IMR-90 (cell line): ENCODE measurements at regions not wholly inside any gene's neighbourhood (a gene's known extent, or its start where the extent isn't known, plus 50 kb on each side); places are given as distances from the start of the nearest gene placed in this dataset.

Source experiments
- ATAC-seq: fragments of 200-7000 bp; cut with Tn5 transposase; 2 replicates; pipeline ENCODE4 v1.9.1; 2020; ENCODE audit warnings: low read depth, mild to moderate bottlenecking, moderate library complexity
- BruUV-seq: library from RNA; stranded (reverse); fragments of 400-500 nt; replicated peaks from 2 replicates; lab custom pipeline; 2021; lab: Mats Ljungman, UMichigan
- CTCF ChIA-PET: fragments of 300-600 bp; formaldehyde crosslinking; extraction: SDS; loops from one replicate; lab custom pipeline; 2021; ENCODE audit warnings: antibody characterized with exemption; lab: Yijun Ruan, JAX
- POLR2A ChIA-PET: fragments of 300-600 bp; sonication (Branson Sonifier 250); formaldehyde crosslinking; loops from one replicate; lab custom pipeline; 2022; ENCODE audit warnings: antibody characterized with exemption; ENCODE audit not compliant: unreplicated experiment; lab: Charles Lee
- DNase-seq: peaks from one replicate; pipeline ENCODE4 v3.0.0; 2013
- H2AFZ ChIP-seq: replicated peaks from 2 replicates; pipeline ENCODE3; 2013; ENCODE audit warnings: low read length, mild to moderate bottlenecking; ENCODE audit not compliant: poor library complexity
- H2AK5ac ChIP-seq: 2 replicates; pipeline ENCODE4 v1.6.1; 2013; ENCODE audit warnings: low read depth, low read length, inconsistent platforms
- H2AK9ac ChIP-seq: replicated peaks from 2 replicates; pipeline ENCODE3; 2013; ENCODE audit warnings: mild to moderate bottlenecking, low read depth, low read length, moderate library complexity; ENCODE audit not compliant: poor library complexity
- H2BK120ac ChIP-seq: 2 replicates; pipeline ENCODE4 v1.6.1; 2013; ENCODE audit warnings: low read depth, low read length, inconsistent platforms
- H2BK15ac ChIP-seq: 3 replicates; pipeline ENCODE4 v1.6.1; 2013; ENCODE audit warnings: low read depth, low read length, inconsistent platforms
- H2BK20ac ChIP-seq: 2 replicates; pipeline ENCODE4 v1.6.1; 2013; ENCODE audit warnings: low read depth, mild to moderate bottlenecking, inconsistent platforms, low read length, moderate library complexity
- H2BK5ac ChIP-seq: 2 replicates; pipeline ENCODE4 v1.6.1; 2013; ENCODE audit warnings: mild to moderate bottlenecking, low read depth, low read length, inconsistent platforms; ENCODE audit not compliant: poor library complexity, severe bottlenecking
- H3K14ac ChIP-seq: replicated peaks from 2 replicates; pipeline ENCODE4 v1.6.1; 2013; ENCODE audit warnings: low read depth, low read length, inconsistent platforms
- H3K18ac ChIP-seq: 2 replicates; pipeline ENCODE4 v1.6.1; 2013; ENCODE audit warnings: low read depth, low read length, control low read depth
- H3K23ac ChIP-seq: 2 replicates; pipeline ENCODE4 v1.6.1; 2013; ENCODE audit warnings: low read depth, low read length, inconsistent platforms
- H3K27ac ChIP-seq: 2 replicates; pipeline ENCODE4 v1.5.1; 2013; ENCODE audit warnings: mild to moderate bottlenecking, control low read depth, low read length; ENCODE audit not compliant: insufficient read depth
- H3K27me3 ChIP-seq: 2 replicates; pipeline ENCODE4 v1.6.1; 2013; ENCODE audit warnings: low read length; ENCODE audit not compliant: control insufficient read depth, insufficient read depth
- H3K36me3 ChIP-seq: 2 replicates; pipeline ENCODE4 v1.6.1; 2013; ENCODE audit warnings: low read length, mixed read lengths; ENCODE audit not compliant: control insufficient read depth, insufficient read depth
- H3K4ac ChIP-seq: 2 replicates; pipeline ENCODE4 v1.6.1; 2013; ENCODE audit warnings: low read depth, low read length, inconsistent platforms
- H3K4me1 ChIP-seq: 2 replicates; pipeline ENCODE4 v1.6.1; 2013; ENCODE audit warnings: low read length, mixed read lengths; ENCODE audit not compliant: control insufficient read depth, insufficient read depth
- H3K4me2 ChIP-seq: 2 replicates; pipeline ENCODE4 v1.6.1; 2013; ENCODE audit warnings: low read depth, mild to moderate bottlenecking, control low read depth, low read length, moderate library complexity
- H3K4me3 ChIP-seq: 2 replicates; pipeline ENCODE4 v1.5.1; 2013; ENCODE audit warnings: low read depth, mild to moderate bottlenecking, control low read depth, low read length, moderate library complexity; ENCODE audit not compliant: insufficient read depth
- H3K56ac ChIP-seq: 2 replicates; pipeline ENCODE4 v1.6.1; 2013; ENCODE audit warnings: low read length, inconsistent platforms; ENCODE audit not compliant: insufficient read depth; ENCODE audit errors: extremely low read depth
- H3K79me1 ChIP-seq, 2 experiments: 2 replicates each; pipeline ENCODE4 v1.6.1; 2013; ENCODE audit warnings: low read length in 2 of 2, inconsistent platforms in 1 of 2, low read depth in 1 of 2
- H3K9ac ChIP-seq: 2 replicates; pipeline ENCODE4 v1.6.1; 2013; ENCODE audit warnings: low read depth, low read length, control low read depth
- H3K9me1 ChIP-seq: 2 replicates; pipeline ENCODE4 v1.6.1; 2013; ENCODE audit warnings: low read length, inconsistent platforms; ENCODE audit not compliant: insufficient read depth
- H3K9me3 ChIP-seq: 2 replicates; pipeline ENCODE4 v1.6.1; 2013; ENCODE audit warnings: low read length; ENCODE audit not compliant: control insufficient read depth, insufficient read depth
- H4K20me1 ChIP-seq: 2 replicates; pipeline ENCODE4 v1.6.1; 2013; ENCODE audit warnings: low read length, inconsistent platforms; ENCODE audit not compliant: insufficient read depth
- H4K5ac ChIP-seq: 2 replicates; pipeline ENCODE4 v1.6.1; 2013; ENCODE audit warnings: mild to moderate bottlenecking, low read depth, low read length, control low read depth
- H4K8ac ChIP-seq, 2 experiments: 2 replicates each; pipeline ENCODE4 v1.6.1; 2013; ENCODE audit warnings: low read depth in 2 of 2, low read length in 2 of 2, control low read depth in 1 of 2, inconsistent platforms in 1 of 2
- H4K91ac ChIP-seq: 2 replicates; pipeline ENCODE4 v1.6.1; 2013; ENCODE audit warnings: low read depth, low read length, inconsistent platforms; ENCODE audit not compliant: insufficient read depth
- BHLHE40 ChIP-seq: fragments of 150-350 bp; IDR thresholded peaks from 2 replicates; pipeline ENCODE4 v1.6.1; 2016; ENCODE audit warnings: mild to moderate bottlenecking, low read depth, low read length
- ELK1 ChIP-seq: fragments of 150-350 bp; IDR thresholded peaks from 2 replicates; pipeline ENCODE4 v1.6.1; 2016; ENCODE audit warnings: low read depth, mild to moderate bottlenecking, low read length, moderate library complexity, borderline replicate concordance
- MAFK ChIP-seq: IDR thresholded peaks from 2 replicates; pipeline ENCODE4 v1.6.1; 2012; ENCODE audit warnings: low read depth, low read length, improper control_type of control experiment
- MAZ ChIP-seq: IDR thresholded peaks from 2 replicates; pipeline ENCODE4 v1.6.1; 2012; ENCODE audit warnings: low read depth, mild to moderate bottlenecking, low read length, improper control_type of control experiment, moderate library complexity, borderline replicate concordance
- RCOR1 ChIP-seq: IDR thresholded peaks from 2 replicates; pipeline ENCODE4 v1.6.1; 2012; ENCODE audit warnings: mild to moderate bottlenecking, low read length, improper control_type of control experiment; ENCODE audit not compliant: insufficient replicate concordance
- WGBS, 2 experiments: methylation state at CpG; one replicate each; pipeline versions ENCODE4 v1.1.5 to v1.1.7; 2013; ENCODE audit warnings: missing lambda C conversion rate in 2 of 2; ENCODE audit not compliant: insufficient read length in 1 of 2; ENCODE audit errors: extremely low coverage in 2 of 2; 5-methylcytosine and 5-hydroxymethylcytosine counted together
- dilution Hi-C: fragments of 300-500 bp; cut with HindIII; formaldehyde crosslinking; loops from one replicate; pipeline ENCODE4 v1.14.3; 2018; ENCODE audit warnings: low sequenced_read_pairs; ENCODE audit not compliant: unreplicated experiment
- in situ Hi-C: fragments of 300-500 bp; cut with MboI; formaldehyde crosslinking; loops from 3 replicates; pipeline ENCODE4 v1.14.3; 2019; ENCODE audit warnings: low sequenced_read_pairs, inconsistent platforms, mixed read lengths
- intact Hi-C: fragments of 100-400 bp; cut with micrococcal nuclease; formaldehyde crosslinking; loops from 2 replicates; pipeline ENCODE4 v1.10.0; 2022

GRCh38 chr2:42926434-42927333 is 134.3 kb upstream of the HAAO start:
- CTCF ChIA-PET = no interaction called here
- peaks cover 0 to 5% of the 10 kb centered on the region in 2 experiments; a peak in 1 of 4 replicates for H3K79me1 ChIP-seq
- no TSS peak for BruUV-seq
- POLR2A ChIA-PET = no interaction called here
- intact Hi-C loops = no loop called here
- TF ChIP-seq MAFK (no peak), ELK1 (no peak), MAZ (no peak), RCOR1 (no peak), BHLHE40 (no peak)
- H2AK9ac ChIP-seq = peak overlapping the region; percentile 49
- no peak overlapping the region for H3K4me3 ChIP-seq
- peak overlapping the region; percentile 100 for H2BK120ac ChIP-seq
- WGBS, 2 experiments = 67% methylated on average over 11 of the region's 26 CpGs; no CpG with 5 or more reads in 1 of the 2 experiments
- peak overlapping the region; percentile 29 for H2BK5ac ChIP-seq
- peaks cover 28% of the 10 kb centered on the region for H3K9me1 ChIP-seq
- no peak overlapping the region for H3K56ac ChIP-seq
- no peaks in the 10 kb centered on the region for H3K27me3 ChIP-seq
- peak overlapping the region; percentile 11; the same call in 1 of the 2 replicates for H3K27ac ChIP-seq
- no peak overlapping the region for H3K4me2 ChIP-seq
- no peak for ATAC-seq
- peak overlapping the region; percentile 95 for H2BK20ac ChIP-seq
- peak overlapping the region; percentile 97 for H4K5ac ChIP-seq
- peak overlapping the region; percentile 81; the same call in 2 of the 3 replicates for H2BK15ac ChIP-seq
- DNase-seq = no peak
- H3K4me1 ChIP-seq = peaks cover 63% of the 10 kb centered on the region
- dilution Hi-C loops = no loop called here
- H2AK5ac ChIP-seq = peak overlapping the region; percentile 96
- peak overlapping the region; percentile 23; the same call in 1 of the 2 replicates for H3K14ac ChIP-seq
- H3K23ac ChIP-seq = 0 out of 2 replicates have a peak overlapping the region, but pooled peaks have one; percentile 94
- in situ Hi-C loops = no loop called here
- no peaks in the 10 kb centered on the region for H3K9me3 ChIP-seq
- peak overlapping the region; percentile 98 for H3K4ac ChIP-seq
- peak overlapping the region; percentile 96; the same call in 1 of the 2 replicates for H3K18ac ChIP-seq
- peak overlapping the region; percentile 98 to 99; a peak in 3 of 4 replicates for H4K8ac ChIP-seq
- H2AFZ ChIP-seq = peak overlapping the region; percentile 92
- H3K36me3 ChIP-seq = no peaks in the 10 kb centered on the region
- peak overlapping the region; percentile 99 for H4K91ac ChIP-seq
- no peaks in the 10 kb centered on the region for H4K20me1 ChIP-seq
- H3K9ac ChIP-seq = no peak overlapping the region
